C4-2B (cell line): ENCODE measurements at regions not wholly inside any gene's neighbourhood (a gene's known extent, or its start where the extent isn't known, plus 50 kb on each side); places are given as distances from the start of the nearest gene placed in this dataset.
"Not testable (repeated sequence)": the region's sequence is repeated elsewhere in the genome, so short reads cannot be mapped to it uniquely, and the experiment has no call there.

ENCODE experiments used
- ZFX ChIP-seq: fragments of 450-650 bp; IDR thresholded peaks from 2 replicates; pipeline ENCODE4 v1.6.1; 2017
- TF ChIP-seq, protein P1 (sequence below): fragments of 450-650 bp; conservative IDR thresholded peaks from 2 replicates; pipeline ENCODE4 v1.5.1; 2017; ENCODE audit warnings: mild to moderate bottlenecking

DNA sequence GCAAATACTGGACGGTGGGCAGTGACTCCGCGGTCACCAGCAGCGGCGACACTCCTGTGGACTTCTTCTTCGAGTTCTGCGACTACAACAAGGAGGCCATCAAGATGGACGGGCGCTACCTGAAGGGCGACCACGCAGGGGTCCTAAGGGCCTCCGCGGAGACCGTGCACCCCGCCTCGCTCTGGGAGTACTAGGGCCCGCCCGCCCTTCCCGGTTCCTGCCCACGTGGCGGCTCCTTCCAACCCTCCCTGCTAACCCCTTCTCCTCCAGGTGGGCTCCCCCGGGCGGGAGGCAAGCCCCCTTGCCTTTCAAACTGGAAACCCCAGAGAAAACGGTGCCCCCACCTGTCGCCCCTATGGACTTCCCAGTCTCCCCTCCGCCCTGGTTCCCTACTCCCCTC lies 58.1 kb upstream of the GOLGA8A start:
- TF ChIP-seq, protein P1, sequence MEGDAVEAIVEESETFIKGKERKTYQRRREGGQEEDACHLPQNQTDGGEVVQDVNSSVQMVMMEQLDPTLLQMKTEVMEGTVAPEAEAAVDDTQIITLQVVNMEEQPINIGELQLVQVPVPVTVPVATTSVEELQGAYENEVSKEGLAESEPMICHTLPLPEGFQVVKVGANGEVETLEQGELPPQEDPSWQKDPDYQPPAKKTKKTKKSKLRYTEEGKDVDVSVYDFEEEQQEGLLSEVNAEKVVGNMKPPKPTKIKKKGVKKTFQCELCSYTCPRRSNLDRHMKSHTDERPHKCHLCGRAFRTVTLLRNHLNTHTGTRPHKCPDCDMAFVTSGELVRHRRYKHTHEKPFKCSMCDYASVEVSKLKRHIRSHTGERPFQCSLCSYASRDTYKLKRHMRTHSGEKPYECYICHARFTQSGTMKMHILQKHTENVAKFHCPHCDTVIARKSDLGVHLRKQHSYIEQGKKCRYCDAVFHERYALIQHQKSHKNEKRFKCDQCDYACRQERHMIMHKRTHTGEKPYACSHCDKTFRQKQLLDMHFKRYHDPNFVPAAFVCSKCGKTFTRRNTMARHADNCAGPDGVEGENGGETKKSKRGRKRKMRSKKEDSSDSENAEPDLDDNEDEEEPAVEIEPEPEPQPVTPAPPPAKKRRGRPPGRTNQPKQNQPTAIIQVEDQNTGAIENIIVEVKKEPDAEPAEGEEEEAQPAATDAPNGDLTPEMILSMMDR, result not testable (repeated sequence)
- not testable (repeated sequence) for TF ChIP-seq ZFX
